HEK293T (cell line): ENCODE measurements at regions not wholly inside any gene's neighbourhood (a gene's known extent, or its start where the extent isn't known, plus 50 kb on each side); places are given as distances from the start of the nearest gene placed in this dataset.

Source experiments
- CTCF ChIA-PET: fragments of 350-600 bp; formaldehyde crosslinking; extraction: SDS; loops from one replicate; lab custom pipeline; 2021; ENCODE audit warnings: antibody characterized with exemption, inconsistent platforms; lab: Yijun Ruan, JAX
- POLR2A ChIA-PET: fragments of 350-600 bp; formaldehyde crosslinking; extraction: SDS; loops from one replicate; lab custom pipeline; 2020; ENCODE audit warnings: antibody characterized with exemption, inconsistent platforms; lab: Yijun Ruan, JAX
- DNase-seq: peaks from one replicate; pipeline ENCODE4 v3.0.0; 2012; ENCODE audit warnings: mixed read lengths; ENCODE audit errors: extremely low spot score
- ARNT ChIP-seq: fragments of 450-650 bp; IDR thresholded peaks from 2 replicates; pipeline ENCODE4 v1.6.1; 2017; ENCODE audit warnings: mild to moderate bottlenecking
- BHLHE40 ChIP-seq: fragments of 450-650 bp; IDR thresholded peaks from 2 replicates; pipeline ENCODE4 v1.6.1; 2016; ENCODE audit warnings: mild to moderate bottlenecking, moderate library complexity, borderline replicate concordance
- CTBP1 ChIP-seq: fragments of 450-650 bp; IDR thresholded peaks from 2 replicates; pipeline ENCODE4 v1.6.1; 2016; ENCODE audit warnings: borderline replicate concordance
- ELF4 ChIP-seq: fragments of 450-650 bp; IDR thresholded peaks from 2 replicates; pipeline ENCODE4 v1.6.1; 2017; ENCODE audit warnings: antibody characterized with exemption
- FOXA1 ChIP-seq: fragments of 450-650 bp; IDR thresholded peaks from 2 replicates; pipeline ENCODE4 v1.6.1; 2016; ENCODE audit warnings: mild to moderate bottlenecking
- FOXK2 ChIP-seq: fragments of 450-650 bp; IDR thresholded peaks from 2 replicates; pipeline ENCODE4 v1.6.1; 2016; ENCODE audit warnings: mild to moderate bottlenecking
- FOXM1 ChIP-seq: fragments of 450-650 bp; IDR thresholded peaks from 2 replicates; pipeline ENCODE4 v1.6.1; 2017; ENCODE audit warnings: mild to moderate bottlenecking, borderline replicate concordance
- HDGF ChIP-seq: fragments of 450-650 bp; IDR thresholded peaks from 2 replicates; pipeline ENCODE4 v1.6.1; 2017; ENCODE audit warnings: antibody characterized with exemption, borderline replicate concordance
- L3MBTL2 ChIP-seq: fragments of 450-650 bp; conservative IDR thresholded peaks from 2 replicates; pipeline ENCODE4 v1.6.1; 2016; ENCODE audit warnings: mild to moderate bottlenecking
- LEF1 ChIP-seq: fragments of 450-650 bp; IDR thresholded peaks from 2 replicates; pipeline ENCODE4 v1.6.1; 2017; ENCODE audit warnings: mild to moderate bottlenecking, borderline replicate concordance
- NFRKB ChIP-seq: fragments of 450-650 bp; IDR thresholded peaks from 2 replicates; pipeline ENCODE4 v1.6.1; 2016; ENCODE audit warnings: mild to moderate bottlenecking, moderate library complexity
- PKNOX1 ChIP-seq: fragments of 450-650 bp; IDR thresholded peaks from 2 replicates; pipeline ENCODE4 v1.6.1; 2016
- SP1 ChIP-seq: fragments of 450-650 bp; IDR thresholded peaks from 2 replicates; pipeline ENCODE4 v1.6.1; 2017
- SUZ12 ChIP-seq: fragments of 450-650 bp; IDR thresholded peaks from 2 replicates; pipeline ENCODE4 v1.6.1; 2016; ENCODE audit warnings: mild to moderate bottlenecking
- TARDBP ChIP-seq: fragments of 450-650 bp; IDR thresholded peaks from 2 replicates; pipeline ENCODE4 v1.6.1; 2016
- ZNF384 ChIP-seq: fragments of 450-650 bp; IDR thresholded peaks from 2 replicates; pipeline ENCODE4 v1.6.1; 2016

GRCh38 chr1:83741770-83742169 is 257.2 kb downstream of the TTLL7 start:
- no peak for TF ChIP-seq ZNF384
- ChIA-PET CTCF (interaction anchor here (0.7 kb wide), 1 partner anchor 120 kb away, joined by 3 read pairs; no protein-coding TSS in a partner anchor), POLR2A (interaction anchor here (1.4 kb wide), 1 partner anchor 11 kb away, joined by 3 read pairs; no protein-coding TSS in a partner anchor)
- no peak for DNase-seq

- no peak for DNase-seq
- ChIA-PET CTCF (no interaction called here), POLR2A (interaction anchor here (1.4 kb wide), 1 partner anchor 11 kb away, joined by 3 read pairs; no protein-coding TSS in a partner anchor)
- TF ChIP-seq PKNOX1: no peak
- TF ChIP-seq ARNT: no peak
- no peak for TF ChIP-seq FOXA1
- TF ChIP-seq ELF4: no peak
- TF ChIP-seq NFRKB: no peak
- no peak for TF ChIP-seq ZNF384
- no peak for TF ChIP-seq SUZ12
- TF ChIP-seq TARDBP: no peak
- no peak for TF ChIP-seq HDGF
- no peak for TF ChIP-seq CTBP1
- no peak for TF ChIP-seq FOXM1
- TF ChIP-seq SP1: no peak
- TF ChIP-seq BHLHE40: no peak
- no peak for TF ChIP-seq L3MBTL2
- no peak for TF ChIP-seq FOXK2
- TF ChIP-seq LEF1: no peak
Observed at GRCh38 chr1:83741348-83741747, 257.6 kb downstream of the TTLL7 start.

GRCh38 chr1:83735526-83735925 is 263.4 kb downstream of the TTLL7 start:
- TF ChIP-seq ZNF384: no peak
- TF ChIP-seq ELF4: no peak
- TF ChIP-seq FOXK2: no peak
- TF ChIP-seq BHLHE40: no peak
- no peak for TF ChIP-seq LEF1
- no peak for TF ChIP-seq HDGF
- TF ChIP-seq L3MBTL2: no peak
- TF ChIP-seq SP1: no peak
- no peak for TF ChIP-seq SUZ12
- no peak for TF ChIP-seq PKNOX1
- no peak for TF ChIP-seq CTBP1
- TF ChIP-seq FOXM1: no peak
- no peak for TF ChIP-seq ARNT
- no peak for TF ChIP-seq NFRKB
- TF ChIP-seq TARDBP: no peak
- no peak for TF ChIP-seq FOXA1
- ChIA-PET CTCF (no interaction called here), POLR2A (no interaction called here)
- no peak for DNase-seq

- POLR2A ChIA-PET: no interaction called here
- DNase-seq: peak; percentile 11
- no peak for TF ChIP-seq CTBP1
- TF ChIP-seq L3MBTL2: peak; percentile 61
- CTCF ChIA-PET: no interaction called here
Observed at GRCh38 chr1:83734420-83734819, 264.5 kb downstream of the TTLL7 start.

- DNase-seq: no peak
- TF ChIP-seq BHLHE40 (no peak), NFRKB (no peak), FOXK2 (no peak), ELF4 (no peak), TARDBP (no peak), FOXA1 (no peak), L3MBTL2 (no peak), PKNOX1 (no peak), FOXM1 (no peak), ZNF384 (no peak), ARNT (no peak), SUZ12 (no peak), SP1 (no peak), CTBP1 (no peak), LEF1 (no peak), HDGF (no peak)
- CTCF ChIA-PET: no interaction called here
- POLR2A ChIA-PET: no interaction called here
Observed at GRCh38 chr1:83725735-83726360, 273.1 kb downstream of the TTLL7 start.

- CTCF ChIA-PET: interaction anchor here (1.0 kb wide), 1 partner anchor 14 kb away, joined by 5 read pairs; no protein-coding TSS in a partner anchor
Observed at GRCh38 chr1:83718338-83718737, 280.6 kb downstream of the TTLL7 start.

More at GRCh38 chr1:83718338-83718737, 280.6 kb downstream of the TTLL7 start:
- POLR2A ChIA-PET: no interaction called here
- TF ChIP-seq CTBP1 (no peak), FOXM1 (no peak)
- DNase-seq: no peak
